Stimulated activated CD8-positive, alpha-beta memory T cell treated with anti-CD3 and anti-CD28 coated beads, Interleukin-4, amount 100 ng/mL, for 1 hour (primary cell): ENCODE measurements at regions not wholly inside any gene's neighbourhood (a gene's known extent, or its start where the extent isn't known, plus 50 kb on each side); places are given as distances from the start of the nearest gene placed in this dataset.
"Not testable (repeated sequence)": the region's sequence is repeated elsewhere in the genome, so short reads cannot be mapped to it uniquely, and the experiment has no call there.

Experiments used
- DNase-seq, 2 donors: peaks; one replicate each; pipeline ENCODE4 v3.0.0-alpha.2; 2020; ENCODE audit warnings: low read depth in 2 of 2, low spot score in 1 of 2

DNA sequence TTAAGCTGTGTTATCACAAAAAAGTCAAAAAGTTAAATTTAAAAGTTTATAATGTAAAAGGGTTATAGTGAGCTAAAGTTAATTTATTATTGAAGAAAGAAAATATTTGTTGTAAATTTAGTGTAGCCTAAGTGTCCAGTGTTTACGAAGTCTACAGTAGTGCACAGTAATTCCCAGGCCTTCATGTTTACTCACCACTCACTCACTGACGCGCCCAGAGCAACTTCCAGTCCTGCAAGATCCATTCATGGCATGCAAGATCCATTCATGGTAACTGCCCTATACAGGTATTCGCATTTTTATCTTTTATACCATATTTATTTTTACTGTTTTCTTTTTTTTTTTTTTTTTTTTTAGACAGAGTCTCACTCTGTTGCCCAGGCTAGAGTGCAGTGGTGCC lies 69.5 kb downstream of the TPRA1 start:
- DNase-seq, result no peak

DNA sequence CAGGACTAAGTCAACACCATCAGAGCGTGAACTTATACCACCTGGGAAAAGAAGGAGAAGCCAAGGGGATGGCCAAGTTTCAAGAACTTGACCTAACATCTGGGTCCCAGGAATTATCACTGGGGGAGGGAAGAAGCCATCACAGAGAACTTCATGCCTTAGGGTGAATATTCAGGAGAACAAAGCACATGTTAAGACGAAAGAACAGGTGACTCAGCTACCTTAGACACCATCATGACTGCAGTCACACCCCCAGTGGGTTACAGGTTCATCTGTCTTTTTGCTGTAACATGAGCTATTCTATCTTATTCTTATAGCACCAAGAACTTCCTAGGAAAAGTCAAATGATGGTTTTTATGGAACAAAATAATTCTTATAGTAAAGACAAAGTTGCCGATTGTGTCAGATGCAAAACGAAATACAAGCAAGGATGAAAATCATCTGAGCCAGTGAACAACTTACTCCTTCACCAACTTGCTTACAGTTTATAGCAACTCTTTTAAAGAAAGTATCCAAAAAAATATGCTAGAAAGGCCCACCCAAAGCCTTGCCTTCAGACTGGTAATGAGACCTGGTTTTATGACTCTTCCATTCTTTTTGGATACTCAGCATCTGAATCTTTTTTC lies 72.0 kb downstream of the TPRA1 start:
- no peak for DNase-seq

GRCh38 chr3:127512256-127512655 lies 78.3 kb downstream of the TPRA1 start:
- DNase-seq, result no peak

DNA sequence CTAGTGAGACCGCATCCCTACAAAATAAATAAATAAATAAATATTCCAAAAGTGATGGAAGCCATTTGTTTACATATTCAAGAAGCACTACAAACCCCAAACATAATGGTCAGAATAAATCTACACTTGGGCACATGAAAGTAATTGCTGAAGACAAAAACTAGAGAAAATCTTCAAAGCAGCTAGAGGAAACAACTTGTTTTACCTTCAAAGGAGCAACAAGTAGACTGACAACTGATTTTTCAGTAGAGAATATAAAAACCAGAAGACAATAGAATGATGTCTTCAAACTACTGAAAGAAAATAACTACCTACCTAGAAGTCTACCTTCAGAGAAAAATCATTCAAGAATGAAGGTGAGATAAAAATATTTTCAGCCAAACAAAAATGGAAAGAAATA lies 89.4 kb downstream of the TPRA1 start:
- DNase-seq, result no peak

- DNase-seq, result no peak
Observed at GRCh38 chr3:127497676-127498075, 92.9 kb downstream of the TPRA1 start.

GRCh38 chr3:127497166-127497565 lies 93.4 kb downstream of the TPRA1 start:
- no peak for DNase-seq

DNA sequence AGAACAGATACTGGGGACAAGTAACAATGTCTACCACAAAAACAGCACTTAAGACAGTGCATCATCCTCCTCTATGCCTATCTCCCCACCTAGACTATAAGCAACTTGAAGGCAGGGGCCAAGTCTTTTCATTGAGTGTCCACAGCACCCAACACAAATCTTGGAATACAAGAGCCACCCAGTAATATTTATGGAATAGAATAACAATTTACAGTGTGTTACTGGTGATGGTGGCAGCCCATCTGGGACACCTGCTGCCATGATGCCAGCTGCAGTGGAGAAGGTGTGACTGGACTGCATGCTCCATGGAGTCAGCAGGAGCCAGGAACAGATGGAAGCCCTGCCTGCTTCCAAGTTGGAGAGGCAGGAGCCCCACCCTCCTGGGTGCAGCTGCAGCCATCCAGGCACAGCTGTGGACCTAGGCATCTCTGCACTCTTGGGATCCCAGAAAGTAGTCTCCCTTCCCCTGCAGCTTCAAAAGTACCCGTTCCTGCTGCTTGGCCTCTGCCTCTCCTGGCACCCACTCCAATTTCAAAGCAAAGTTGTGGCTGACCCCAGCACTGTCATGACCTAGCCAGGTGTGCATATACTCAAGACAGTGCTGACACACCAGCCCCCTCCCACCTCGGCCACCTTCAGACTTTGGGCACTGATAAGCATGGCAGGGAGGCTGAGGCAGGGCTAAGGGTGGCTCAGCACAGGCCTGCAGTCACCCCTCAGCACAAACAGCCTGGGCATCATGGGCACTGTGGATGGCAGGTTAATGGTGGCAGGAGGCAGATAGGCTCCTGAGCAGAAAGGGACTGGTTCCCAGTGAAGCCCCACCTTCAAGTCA lies 94.5 kb downstream of the TPRA1 start:
- no peak for DNase-seq

DNA sequence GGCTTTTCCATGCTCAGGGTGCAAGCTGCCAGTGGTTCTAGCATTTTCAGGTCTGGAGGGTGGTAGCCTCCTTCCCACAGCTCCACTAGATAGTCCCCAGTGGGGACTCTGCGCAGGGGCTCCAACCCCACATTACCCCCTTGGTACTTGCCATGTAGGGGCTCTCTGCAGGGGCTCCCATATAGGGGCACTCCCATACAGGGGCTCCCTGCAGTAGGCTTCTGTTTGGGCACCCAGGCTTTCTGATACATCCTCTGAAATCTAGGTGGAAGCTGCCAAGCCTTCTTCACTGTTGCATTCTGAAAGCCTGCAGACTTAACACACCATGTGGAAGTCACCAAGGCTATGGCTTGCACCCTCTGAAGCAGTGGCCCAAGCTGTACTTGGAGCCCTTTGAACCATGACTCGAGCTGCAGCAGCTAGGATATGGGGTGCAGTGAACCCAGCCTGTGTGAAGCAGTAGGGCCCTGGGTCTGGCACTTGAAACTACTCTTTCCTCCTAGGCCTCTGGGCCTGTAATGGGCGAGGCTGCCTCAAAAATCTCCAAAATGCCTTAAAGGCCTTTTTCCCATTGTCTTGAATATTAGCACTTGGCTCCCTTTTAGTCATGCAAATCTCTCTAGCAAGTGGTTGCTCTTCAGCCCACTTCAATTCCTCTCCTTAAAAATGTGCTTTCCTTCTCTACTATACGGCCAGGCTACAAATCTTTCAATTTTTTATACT lies 96.4 kb downstream of the TPRA1 start:
- DNase-seq, result no peak

DNA sequence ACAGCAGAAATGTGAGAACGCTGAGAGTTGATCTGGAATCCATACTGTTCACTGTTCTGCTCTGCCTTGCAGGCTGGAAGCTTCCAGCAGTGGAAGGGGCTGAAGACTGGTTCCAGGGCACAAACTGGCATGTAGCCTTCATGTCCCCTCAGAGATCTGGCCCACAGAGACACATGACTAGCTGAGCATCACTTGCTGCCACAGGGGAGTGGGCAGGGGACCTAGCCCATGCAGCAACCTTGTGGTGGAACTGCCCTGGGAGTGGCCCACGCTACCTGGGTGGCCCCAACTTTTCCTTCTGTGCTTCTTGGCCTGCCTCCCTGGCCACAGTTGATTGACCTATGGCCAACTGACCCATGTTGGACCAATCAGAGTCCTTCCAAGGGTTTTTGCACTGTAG lies 98.1 kb downstream of the TPRA1 start:
- DNase-seq, result no peak

GRCh38 chr3:127491909-127492308 lies 98.6 kb downstream of the TPRA1 start:
- no peak for DNase-seq

DNA sequence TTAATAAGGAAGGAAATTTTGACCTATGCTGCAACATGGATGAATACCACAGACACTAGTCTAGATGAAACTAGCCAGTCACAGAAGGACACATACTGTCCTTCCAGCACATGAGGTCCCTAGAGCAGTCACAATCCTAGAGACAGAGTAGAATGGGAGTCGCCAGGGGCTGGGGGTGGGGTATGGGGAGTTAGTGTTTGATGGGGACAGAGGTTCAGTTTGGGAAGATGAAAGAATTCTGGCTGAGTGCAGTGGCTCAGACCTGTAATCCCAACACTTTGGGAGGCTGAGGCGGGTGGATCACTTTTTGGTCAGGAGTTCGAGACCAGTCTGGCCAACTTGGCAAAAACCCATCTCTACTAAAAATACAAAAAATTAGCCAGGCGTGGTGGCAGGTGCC lies 99.2 kb downstream of the TPRA1 start:
- no peak for DNase-seq

GRCh38 chr3:127491024-127491305 lies 99.6 kb downstream of the TPRA1 start:
- DNase-seq, result not testable (repeated sequence)

DNA sequence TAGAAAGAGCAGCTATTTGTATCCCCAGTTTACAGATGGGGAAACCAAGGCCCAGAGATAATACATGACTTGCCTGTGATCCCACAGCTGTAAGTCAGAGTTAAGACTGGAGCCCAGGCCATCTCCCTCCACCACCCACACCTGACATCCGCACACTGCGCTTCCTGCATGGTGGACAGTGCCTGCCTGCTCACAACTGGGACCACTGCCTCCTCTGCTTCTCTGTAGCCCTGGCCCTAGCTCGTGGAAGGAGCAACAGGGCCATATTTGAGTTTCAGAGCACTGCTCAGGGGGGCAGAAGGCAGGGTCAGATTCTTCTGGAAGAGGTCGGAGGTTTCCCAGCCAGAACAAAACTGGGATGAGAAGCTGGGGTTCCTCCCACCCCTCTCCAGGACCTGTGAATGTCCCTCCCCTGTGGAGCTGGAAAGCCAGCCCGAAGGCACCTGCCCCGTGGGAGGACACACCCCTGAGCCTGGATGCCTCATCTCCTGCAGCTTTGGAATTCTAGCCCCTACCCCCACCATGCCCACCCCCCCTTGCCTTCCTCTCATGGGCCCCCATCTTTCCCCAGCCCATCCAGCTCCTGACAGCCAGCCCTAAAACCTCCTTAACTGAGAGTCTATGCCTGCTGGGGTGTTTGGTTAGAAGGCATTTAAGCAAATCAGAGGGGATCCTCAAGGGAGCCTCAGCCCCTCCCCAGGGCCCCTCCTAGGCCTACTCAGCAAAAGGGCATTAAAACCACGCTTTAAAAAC lies 100.1 kb downstream of the TPRA1 start:
- DNase-seq, result no peak

GRCh38 chr3:127489357-127489756 lies 101.2 kb downstream of the TPRA1 start:
- no peak for DNase-seq

GRCh38 chr3:127488740-127489139 lies 101.8 kb downstream of the TPRA1 start:
- no peak for DNase-seq

DNA sequence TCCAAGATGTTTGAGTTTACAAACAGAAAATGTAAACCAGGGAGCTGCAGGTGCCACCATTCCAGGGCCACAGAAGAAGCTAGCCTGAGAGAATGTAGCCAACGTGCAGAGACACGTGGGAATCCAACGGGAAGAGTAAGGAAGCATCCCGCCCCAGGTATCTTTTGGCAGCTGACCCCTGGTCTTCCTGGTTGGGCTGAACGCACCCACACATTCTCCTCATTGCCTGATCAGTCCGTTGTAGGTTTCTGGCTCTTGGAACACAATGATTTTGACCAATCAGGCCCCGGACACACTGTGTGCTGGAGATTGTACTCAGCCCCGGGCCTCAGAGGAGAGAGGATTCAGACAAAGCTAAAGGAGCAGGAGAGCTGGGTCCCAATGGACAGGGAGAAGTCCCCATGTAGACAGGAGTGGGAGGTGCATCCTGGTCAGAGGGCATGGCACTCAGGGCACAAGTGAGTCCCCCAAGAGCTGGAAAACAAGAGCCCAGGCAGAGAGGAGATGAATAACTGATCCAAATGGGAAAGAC lies 102.3 kb downstream of the TPRA1 start:
- DNase-seq, result no peak

DNA sequence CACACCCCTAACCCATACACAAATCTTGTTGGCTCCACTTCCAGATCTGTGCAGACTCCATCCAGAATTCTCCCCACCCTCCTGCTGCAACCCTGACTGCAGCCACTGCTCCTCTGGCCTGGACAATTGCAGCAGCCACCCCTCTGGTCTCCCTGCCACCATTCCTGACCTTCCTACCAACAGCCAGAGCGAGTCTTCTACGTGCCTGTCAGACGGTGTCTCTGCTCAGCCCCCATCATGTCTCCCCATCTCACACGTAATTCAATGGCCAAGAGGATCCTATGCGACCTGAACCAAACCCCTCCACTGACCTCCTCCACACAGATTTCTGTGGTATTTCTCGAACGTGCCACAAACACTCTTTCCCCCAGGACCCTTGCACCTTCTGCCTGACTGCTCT lies 103.3 kb downstream of the TPRA1 start:
- no peak for DNase-seq

- DNase-seq, result no peak
Observed at GRCh38 chr3:127486321-127486944, 104.1 kb downstream of the TPRA1 start.

DNA sequence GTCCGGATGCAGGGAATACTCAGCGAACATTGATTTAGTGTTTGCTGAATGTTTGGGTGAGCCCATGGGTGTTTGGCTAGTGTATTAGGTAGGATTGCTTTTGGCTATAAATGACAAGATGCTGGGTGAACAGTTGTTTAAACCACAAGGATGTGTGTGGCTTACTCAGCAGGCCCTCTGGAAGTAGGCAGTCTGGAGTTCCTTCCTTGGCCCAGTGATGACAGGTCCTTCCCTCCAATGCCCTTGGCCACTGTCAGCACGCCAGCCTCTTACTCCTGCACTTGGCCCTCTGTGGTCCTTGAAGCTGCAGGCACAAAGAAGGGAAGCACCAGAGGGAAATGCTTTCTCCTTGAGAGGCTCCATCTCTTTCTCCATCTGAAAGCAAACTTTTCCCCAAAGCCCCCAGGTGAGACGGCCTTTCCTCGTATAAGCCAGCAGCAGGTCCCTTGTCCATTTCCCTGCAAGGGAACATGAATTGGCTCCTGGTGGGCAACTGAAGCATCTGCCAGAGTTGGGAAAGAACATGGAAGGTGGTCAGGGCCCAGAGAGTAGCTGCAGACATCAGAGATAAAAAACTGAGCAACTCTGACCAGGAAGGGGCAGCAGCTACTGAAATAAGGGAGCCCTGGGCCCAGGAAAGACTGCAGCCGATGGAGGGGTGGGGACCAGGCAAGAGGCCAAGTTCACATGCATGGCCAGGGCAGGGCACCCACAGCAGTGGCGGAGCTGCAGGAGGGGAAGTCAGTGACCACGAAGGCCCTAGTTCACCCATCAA lies 105.0 kb downstream of the TPRA1 start:
- no peak for DNase-seq
